ENCODE measurements at regions not wholly inside any gene's neighbourhood (a gene's known extent, or its start where the extent isn't known, plus 50 kb on each side); places are given as distances from the start of the nearest gene placed in this dataset.

- TF ChIP-seq CTCF (IDR thresholded peaks at IDR 0.05; ENCODE audit: low read depth, low read length, poor library complexity, severe bottlenecking) (no peak), EZH2phosphoT487 (IDR thresholded peaks at IDR 0.05; ENCODE audit: borderline replicate concordance, low read length) (no peak)
Observed at GRCh38 chr16:72302332-72302731, 130.4 kb upstream of the PMFBP1 start.

Data from DOHH2 (cell line).